Mammary epithelial cell (primary cell): ENCODE measurements at regions not wholly inside any gene's neighbourhood (a gene's known extent, or its start where the extent isn't known, plus 50 kb on each side); places are given as distances from the start of the nearest gene placed in this dataset.

ENCODE experiments used
- CTCF ChIP-seq, 2 donors: IDR thresholded peaks in 1 of 2; conservative IDR thresholded peaks in 1 of 2; 2 replicates each; pipeline ENCODE4 v1.5.1; 2011 to 2012; ENCODE audit warnings: inconsistent platforms in 2 of 2, low read length in 2 of 2, mild to moderate bottlenecking in 2 of 2, control low read depth in 1 of 2, low read depth in 1 of 2; ENCODE audit not compliant: insufficient read depth in 1 of 2; ENCODE audit errors: extremely low read depth in 1 of 2
- EZH2 ChIP-seq: IDR thresholded peaks from 2 replicates; pipeline ENCODE4 v1.6.1; 2012; ENCODE audit warnings: low read length, inconsistent platforms, borderline replicate concordance

GRCh38 chr5:110275878-110276277 lies 450.6 kb downstream of the TMEM232 start:
- TF ChIP-seq EZH2, result no peak
- no peak for TF ChIP-seq CTCF (conservative IDR thresholded peaks at IDR 0.05 in 1 of 2, IDR thresholded peaks at IDR 0.05 in 1 of 2; ENCODE audit: extremely low read depth in 1 of 2, insufficient read depth in 1 of 2, low read depth in 1 of 2, low read length in 2 of 2)
